Hematopoietic multipotent progenitor cell treated with erythropoietin and hydrocortisone succinate and interleukin-3 and kit ligand, for 8 days (in vitro differentiated cells): ENCODE measurements at regions not wholly inside any gene's neighbourhood (a gene's known extent, or its start where the extent isn't known, plus 50 kb on each side); places are given as distances from the start of the nearest gene placed in this dataset.

Experiments used
- DNase-seq: peaks from one replicate; pipeline ENCODE4 v3.0.0-alpha.2; 2015

DNA sequence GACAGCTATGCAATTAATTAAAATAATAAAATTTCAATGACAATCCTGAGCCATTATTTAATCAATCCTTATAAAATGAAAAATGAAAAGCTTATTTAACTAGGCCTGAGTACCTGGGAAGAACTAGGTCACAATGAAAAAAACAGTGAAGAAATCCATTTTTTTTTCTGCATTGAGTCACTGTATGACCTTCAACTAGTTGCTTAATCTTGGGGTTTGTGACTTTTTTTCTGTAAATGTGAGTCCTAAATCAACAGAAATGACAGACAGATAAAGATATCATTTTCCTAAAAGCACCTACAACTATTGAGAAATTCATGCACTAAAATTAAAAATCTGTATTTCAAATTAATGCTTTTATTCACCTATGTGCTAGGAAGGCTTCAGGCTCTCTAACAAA is 96.8 kb downstream of the TMEM26 start:
- no peak for DNase-seq

DNA sequence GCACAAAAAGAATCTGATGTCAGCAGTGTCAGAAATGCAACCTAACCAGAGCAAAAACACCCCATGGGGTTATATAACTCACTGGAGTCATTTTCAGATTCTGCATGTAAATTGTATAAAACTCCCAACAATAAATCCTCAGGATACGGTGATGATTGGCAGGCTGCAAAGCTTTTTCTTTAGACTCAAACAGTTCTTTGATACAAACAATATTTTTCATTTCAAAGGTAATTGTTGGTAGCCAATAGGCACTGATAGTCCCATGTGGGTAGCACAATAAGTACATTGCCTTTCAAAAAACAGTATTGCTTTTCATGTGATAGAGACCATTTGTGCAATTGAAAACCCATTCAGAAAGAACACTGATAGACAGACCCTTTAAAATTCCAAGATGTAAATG is 98.0 kb downstream of the TMEM26 start:
- DNase-seq = no peak

DNA sequence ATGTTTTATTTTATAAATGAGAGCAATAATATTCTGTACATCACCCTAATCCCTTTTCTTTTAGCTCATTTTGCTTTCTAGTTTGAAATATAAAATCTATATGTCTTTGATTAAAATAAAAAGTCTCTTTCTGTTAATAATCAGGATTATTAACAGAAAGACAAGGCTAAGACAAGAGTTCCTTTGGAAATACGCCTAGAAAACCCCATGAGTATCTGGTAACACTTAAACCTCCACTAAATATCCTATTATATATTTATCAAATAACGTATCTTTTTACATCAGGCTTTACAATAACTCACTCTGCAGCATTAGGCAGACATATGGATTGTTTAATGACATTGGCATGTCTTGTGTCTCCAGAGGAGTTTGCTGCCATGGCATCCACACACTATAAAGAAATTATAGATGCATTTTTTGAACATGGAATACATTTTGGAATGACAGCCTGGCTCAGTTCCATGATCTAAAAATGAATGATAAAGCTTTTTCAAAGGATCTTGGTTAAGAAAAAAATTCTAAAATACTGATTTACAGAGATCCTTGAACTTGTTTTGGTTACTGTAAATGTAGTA is 98.7 kb downstream of the TMEM26 start:
- no peak for DNase-seq

DNA sequence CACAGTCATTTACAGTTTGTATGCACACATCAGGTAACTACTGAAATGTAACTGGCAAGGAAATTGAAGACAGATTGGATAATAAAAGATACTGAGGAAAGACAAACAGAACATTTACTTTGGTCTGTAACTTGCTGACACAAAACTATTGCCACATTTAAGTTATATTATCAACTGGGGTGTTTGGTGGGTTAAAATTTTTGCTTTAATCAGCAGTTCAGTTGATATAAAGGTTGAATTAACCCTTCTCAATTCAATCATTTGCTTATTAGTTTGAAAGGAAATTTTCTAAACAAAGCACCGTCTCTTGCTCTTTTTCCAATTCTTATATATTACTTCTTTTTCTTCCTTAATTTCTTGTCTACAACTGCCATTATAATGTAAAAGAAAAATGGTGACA is 102.4 kb downstream of the TMEM26 start:
- no peak for DNase-seq

DNA sequence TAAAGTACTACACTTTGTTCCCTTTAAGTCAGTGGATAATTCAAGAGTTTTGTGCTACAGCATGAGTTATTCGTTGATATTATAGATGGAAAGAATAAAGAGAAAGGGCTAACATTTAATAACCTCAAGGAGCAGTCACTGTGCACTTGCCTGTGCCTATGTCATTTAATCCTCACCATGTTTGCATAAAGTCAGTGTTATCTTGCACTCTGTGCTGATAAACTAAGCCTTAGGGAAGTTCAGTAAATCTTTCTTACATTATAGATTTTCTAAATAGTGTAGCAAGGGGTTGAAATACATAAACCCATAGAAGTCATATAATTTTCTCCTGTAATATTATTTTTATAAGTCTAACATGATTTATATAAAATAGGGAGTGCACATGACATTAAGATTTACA is 103.1 kb downstream of the TMEM26 start:
- DNase-seq = no peak

DNA sequence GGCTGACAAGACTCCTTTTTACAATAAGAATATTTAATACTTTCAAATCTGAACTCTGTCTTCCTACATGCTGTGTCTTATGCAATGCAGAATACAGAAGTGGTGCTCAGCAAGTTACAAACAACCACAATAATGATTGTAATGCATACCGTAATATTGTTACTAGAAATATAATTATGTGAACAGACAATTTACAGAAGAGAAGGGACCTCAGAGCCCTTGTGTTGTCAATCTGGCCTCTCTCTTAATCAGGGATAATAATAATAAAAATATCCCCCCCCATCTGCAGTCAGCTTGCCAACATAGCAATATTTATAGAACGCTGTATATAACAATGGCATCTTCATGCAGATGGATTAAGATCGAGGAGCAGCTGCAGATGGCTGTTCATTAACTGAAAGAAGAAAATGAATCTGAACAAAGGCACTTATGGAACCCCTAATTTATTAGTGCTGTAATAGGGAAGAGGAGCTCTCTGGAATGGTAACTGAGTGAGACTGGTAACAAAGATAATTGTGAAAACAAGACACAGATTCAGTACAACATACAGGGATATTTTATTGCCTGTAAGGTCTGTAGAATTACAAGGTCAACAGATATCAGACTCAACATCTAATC is 106.3 kb downstream of the TMEM26 start:
- no peak for DNase-seq

DNA sequence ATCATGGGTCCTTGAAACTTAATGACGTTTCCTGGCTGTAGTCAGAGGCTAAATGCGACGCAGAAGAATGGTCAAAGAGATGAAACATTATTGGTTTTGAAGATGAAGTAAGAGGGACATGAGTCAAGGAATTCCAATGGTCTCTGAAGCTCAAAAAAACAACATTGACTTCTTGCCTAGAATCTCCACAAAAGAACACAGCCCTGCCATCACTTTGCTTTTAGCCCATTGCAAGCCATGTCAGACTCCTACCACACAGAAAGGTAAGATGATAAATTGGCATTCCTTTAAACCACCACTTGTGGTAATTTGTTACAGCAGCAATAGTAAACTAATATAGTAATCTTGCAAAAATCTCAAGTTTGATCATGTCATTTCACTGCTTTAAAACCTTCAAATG is 109.4 kb downstream of the TMEM26 start:
- no peak for DNase-seq

DNA sequence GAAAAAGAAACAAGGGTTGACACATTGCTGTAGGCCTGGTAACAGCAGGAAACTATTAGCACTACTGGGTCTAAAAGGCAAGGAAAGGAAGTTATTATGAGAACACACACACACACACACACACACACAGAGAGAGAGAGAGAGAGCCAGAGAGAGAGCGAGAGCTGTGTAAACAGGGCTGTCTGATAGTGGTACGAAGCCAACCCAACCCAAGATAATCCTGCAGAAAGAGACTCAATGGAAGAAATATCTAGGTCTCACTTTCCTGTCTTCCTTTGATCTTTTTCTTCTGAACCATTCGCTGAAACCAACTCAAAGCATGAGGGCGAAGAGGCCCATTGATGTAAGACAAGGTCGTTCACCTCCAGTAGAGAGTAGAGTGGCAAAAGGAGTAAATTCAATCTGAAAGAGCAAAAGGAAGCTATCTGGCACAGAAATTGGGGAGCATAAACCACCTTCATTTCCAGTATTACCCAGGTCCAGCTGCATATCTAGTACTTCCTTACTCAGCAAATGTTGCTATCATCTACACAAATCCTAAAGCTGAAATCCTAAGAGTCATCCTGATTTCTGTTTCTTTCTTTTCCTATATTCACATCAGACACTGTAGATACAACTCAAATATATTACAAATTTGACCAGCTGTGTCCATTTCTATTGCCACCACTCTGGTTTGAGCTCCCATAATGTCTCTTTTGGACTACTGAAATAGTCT is 110.2 kb downstream of the TMEM26 start:
- DNase-seq = no peak

DNA sequence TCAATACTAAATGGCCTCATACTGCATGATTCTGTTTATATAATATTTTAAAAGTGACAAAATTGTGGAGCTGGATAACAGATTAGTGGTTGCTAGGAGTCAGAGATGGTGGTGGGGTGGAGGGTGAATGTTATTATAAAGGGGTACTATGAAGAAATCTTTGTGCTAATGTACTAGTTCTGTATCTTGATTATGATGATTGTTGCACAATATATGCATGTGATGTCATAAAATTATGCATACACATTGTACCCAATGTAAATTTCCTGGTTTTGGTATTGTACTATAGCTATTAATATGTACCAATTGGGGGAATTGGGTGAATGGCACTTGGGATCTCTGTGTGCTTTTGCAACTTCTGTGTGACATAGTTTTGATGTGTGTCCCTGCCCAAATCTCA is 112.2 kb downstream of the TMEM26 start:
- no peak for DNase-seq

DNA sequence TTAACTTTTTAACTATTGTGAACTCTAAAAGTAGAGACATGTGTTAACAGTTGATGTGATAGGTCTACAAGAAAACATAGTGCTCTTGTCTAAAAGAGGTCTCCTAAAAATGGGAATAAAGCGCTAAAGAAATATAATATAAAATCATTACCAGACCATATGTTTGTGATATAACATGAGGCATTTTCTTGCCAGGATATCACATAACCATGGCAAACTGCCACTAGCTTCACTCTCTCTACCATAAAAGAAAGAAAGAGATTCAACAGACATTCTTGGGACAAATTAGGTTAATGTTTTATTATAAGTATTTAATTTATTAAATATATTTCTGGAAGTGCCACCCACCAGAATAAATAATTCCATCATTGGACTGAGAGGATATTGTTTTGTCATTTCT is 115.0 kb downstream of the TMEM26 start:
- no peak for DNase-seq

DNA sequence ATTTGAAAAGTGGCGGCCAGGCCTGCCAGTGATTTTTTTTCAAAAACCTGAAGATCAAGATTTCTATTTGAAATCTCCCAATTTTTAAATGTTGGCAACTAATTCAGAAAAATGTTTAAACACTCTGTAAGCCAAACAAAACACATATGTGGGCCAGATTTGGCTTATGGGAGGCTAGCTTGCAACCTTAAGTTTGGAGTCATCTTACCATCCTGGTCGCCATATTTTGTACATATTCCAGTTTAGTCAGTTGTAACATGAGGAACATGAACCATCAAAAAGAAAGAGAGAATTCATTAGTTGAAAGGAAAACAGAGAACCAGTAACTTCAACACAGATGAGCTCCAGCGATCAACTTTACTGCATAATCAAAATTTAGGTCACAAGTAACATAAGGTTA is 115.4 kb downstream of the TMEM26 start:
- no peak for DNase-seq

DNA sequence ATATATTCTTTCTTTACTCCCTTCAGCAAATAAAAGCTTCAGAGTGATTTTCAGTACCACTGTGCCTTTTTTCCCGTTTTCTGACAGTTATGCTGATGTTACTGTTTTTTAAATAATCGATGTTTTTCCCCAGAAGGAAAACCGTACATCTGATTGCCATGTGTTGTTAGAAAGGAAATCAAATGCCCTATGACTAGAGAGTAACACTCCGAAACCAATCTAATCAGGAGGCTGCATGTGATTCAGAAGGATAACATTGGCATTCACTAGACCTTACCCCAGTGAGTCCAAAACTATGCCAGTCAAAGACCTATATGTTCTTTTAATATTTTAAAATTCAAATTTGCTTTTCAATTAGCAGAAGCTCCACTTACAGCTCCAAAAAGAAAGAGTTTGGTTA is 116.3 kb downstream of the TMEM26 start:
- no peak for DNase-seq

DNA sequence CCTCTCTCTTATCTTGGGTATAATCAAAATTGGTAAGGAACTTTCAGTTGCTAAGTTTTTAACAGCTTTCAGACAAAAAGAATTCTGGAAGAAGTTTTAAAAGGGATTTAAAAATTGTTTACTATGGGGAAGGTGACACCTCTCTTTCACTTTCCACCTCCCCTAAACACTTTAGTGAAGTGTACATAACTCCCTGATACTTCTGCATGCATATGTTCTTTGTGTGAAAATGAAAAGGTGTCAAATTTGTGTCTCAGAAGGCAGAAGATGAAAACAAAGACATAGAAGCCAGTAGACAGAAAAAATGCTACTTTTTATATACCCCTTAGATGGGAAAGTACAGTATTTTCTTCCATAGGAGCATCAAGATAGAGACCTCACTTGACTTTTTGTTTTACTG is 117.8 kb downstream of the TMEM26 start:
- DNase-seq = no peak

DNA sequence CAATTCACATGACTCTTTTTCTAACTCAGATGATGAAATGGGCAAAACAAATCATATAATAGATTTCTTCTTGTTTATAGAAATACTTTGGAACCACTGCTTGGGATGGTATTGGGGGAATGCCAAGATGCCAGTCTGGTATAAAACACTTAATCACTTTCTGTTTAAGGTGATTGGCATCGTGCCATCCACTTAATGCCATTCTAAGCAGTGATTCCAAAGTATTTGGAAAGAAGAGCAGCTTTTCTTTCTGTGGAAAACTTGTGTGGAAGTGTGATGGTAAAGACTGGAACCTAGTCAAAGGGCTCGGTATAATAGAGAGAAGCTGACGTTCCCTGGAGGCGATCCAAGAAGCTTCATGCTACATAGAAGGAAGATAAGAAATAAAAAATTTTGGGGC is 120.6 kb downstream of the TMEM26 start:
- no peak for DNase-seq

DNA sequence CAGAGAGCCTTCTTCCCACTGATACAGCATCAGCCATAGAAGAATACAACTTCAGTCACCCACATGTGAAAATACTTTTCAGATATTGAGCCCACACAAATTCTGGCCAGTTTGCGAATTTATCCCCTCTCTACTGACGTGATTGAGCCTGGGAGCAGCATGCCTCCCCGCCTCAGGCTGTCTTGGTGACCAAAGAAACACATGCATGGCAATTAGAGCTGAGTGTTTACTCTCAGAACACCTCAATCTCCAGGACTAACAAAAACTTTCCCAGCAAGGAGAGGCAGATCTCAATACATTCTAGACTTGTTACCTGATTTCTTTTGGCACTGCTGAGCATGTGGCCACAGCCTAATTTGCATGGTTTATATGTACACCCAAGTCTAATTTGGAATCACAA is 122.5 kb downstream of the TMEM26 start:
- no peak for DNase-seq

DNA sequence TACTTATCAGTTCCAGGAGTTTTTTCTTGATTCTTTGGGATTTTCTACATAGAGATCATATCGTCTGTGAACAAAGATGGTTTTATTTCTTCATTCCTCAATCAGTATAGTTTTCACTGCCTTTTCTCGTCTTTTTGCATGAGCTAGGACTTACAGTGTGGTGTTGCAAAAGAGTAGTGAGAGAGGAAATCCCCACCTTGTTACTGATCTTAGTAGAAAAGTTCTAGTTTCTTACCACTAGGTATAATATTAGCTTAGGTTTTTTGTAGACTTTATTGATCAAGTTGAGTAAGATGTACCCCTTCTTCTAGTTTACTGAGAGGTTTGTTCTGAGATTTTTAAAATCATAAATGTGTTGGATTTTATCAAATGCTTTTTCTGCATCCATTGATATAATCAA is 123.3 kb downstream of the TMEM26 start:
- DNase-seq = no peak

DNA sequence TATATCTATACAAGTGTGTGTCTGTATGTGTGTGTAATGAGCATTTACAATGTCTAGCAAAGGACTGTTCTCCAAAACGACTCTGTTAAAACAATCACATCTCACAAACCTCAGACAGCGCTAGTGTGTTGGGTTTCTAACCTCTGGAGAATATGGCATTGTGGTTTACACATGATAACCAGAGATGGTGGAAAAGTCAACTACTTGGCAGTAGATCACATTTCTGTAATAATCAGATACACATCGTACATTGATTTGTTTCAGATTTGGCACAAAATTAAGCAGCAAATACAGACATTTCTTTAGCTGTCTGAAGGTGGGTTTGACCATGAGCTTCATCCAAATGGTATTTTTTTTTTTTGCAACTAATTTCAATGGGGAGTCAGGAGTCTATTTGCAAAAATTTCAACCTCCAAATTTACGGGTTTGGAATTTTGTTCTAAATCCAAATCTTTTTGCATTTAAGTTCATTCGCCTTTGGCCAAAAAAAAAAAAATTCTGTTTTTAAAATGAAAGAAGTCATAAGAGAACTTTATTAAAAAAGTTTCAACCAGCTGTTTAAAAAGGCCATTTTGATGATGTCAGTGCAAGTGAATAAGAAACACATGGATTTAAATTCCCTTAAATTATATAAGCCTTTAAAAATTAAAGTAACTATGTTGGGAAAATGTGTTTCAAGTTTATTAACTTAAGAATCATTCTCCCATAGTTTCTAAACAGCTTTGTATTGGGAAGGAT is 127.8 kb downstream of the TMEM26 start:
- no peak for DNase-seq

DNA sequence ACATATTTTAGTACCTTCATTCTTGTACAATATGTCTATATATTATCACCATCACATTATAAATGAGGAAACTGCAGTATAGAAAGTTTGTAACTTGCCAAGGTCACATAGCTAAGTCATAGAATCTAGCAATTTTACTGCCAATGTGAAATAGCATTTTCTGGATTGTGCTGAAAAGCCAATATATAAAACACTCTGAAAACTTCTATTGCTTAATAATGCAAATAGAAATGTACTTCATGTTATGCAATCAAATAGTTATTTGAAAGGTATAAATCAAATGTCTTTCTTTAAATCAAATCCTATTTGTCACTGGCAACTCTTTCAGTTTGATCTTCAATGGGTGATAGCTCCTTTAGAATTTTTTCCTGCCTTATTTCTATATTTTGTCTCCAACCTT is 129.5 kb downstream of the TMEM26 start:
- DNase-seq = no peak

DNA sequence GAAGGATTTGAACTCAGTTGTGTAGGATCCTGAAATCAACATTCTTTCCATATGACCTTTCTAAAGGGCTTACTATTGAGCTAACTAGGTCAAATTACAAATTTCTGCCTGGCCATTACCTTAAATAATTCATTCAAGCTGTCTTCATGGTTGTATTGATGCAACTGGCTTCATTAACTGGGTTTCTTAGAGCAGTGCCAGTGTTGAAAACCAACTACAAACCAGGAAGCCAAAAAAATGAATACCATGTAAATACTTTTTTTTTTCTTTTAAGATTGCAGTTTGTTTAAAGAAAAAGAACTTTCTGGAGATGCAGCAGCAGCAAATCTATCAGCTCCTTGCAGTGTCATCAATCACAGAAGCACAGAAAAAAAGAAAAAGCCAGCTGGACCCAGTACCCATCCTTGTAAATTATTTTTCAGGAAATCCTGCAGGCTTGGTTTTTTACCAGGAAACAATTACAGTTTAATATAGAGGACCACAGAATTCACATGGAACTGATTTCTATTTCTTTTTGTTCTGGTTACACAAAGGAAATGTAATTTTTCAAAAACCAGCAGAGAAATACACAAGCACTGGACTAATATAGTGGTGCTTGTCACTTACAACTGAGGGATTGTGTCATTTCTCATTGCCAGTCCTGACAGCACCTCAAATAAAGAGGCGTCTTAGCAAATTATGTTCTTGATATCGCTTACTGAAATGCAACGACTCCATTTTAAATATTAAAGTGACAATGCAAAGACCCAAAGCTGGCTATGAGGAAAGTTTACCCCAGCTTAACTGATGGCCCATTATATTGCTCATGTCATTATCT is 131.9 kb downstream of the TMEM26 start:
- no peak for DNase-seq

DNA sequence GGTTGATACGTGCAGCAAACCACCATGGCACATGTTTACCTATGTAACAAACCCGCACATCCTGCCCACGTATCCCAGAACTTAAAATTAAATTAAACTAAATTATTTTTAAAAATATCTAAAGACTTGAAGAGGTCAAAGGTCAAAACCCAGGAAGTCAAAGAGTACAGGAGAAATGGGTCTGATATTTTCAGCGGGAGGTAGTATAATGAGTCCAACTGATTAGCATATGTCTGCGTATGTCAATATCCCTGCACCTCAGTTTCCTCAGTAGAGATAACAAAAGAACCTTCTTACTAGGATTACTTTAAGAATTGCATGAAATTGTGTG is 133.0 kb downstream of the TMEM26 start:
- DNase-seq = no peak

DNA sequence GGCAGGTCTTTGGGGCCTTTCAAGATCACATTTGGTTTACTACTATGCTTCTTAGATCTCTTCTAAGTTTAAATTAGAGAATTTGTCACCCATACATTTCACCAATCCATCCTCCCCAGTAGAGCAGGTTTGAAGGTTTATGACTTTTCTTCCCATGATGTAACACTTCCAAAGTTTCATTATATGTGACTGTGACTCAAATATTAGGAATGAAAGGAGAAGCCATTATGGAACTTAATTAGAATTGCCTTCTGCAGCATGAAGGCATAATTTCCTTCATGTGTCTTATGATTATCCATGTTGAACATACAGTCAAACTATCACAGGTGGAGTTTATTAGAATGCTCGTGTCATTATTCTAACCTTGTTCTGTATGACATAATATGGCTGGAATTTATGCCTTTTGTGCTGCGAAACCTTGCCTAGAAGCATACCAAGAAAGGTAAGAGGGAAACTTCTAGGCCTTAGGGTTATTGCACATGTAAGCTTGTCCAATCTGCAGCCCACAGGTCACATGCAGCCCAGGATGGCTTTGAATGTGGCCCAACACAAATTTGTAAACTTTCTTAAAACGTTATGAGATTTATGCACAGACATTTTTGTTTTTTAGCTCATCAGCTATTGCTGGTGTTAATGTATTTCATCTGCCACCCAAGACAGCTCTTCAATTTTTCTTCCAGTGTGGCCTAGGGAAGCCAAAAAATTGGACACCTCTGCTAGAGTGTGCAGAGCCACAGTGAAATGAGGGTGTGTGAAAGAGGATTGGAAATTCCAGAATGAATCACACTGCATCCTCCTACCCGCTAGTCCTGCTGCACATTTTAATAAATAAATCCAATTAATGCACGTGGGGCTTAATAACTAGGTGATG is 133.6 kb downstream of the TMEM26 start:
- DNase-seq = no peak

DNA sequence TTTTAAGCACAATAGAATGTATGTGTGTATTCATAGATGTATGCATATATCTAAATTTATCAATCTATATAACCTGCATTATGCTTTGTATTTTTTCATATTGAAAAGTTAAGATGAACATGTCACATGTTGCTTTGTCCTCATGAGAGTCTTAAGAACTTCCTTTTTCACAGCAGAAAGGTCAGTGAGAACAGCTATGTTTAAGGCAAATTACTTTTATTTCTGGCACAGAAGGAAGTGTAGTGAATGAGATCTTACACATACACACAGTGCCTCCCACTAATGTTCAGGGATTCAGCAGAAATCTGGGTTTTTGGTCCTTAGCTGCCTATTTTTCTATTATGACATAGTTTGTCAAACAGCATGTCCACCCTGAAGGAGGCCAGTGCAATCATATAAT is 134.8 kb downstream of the TMEM26 start:
- no peak for DNase-seq
